ENCODE measurements at regions not wholly inside any gene's neighbourhood (a gene's known extent, or its start where the extent isn't known, plus 50 kb on each side); places are given as distances from the start of the nearest gene placed in this dataset.

DNA sequence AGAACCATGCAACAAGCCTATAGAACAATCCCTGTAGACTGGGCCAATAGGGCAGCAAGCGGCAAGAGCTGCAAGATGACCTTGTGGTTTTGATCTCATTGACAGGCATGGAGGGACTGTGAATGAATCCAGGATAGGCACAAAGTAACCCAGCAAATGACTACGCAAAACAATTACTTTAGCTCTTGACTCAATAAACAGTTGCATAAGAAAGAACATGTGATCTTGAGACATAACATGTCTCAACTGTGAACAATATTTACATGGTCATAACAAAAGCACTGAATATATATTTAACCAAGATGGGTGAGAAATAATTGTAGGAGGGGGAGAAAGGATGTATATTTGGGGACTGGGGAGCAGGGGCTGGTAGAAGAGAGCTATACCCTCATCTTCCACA is 313.7 kb upstream of the CDH5 start:
- no peak for TF ChIP-seq POLR2AphosphoS5 (IDR thresholded peaks at IDR 0.05; ENCODE audit: borderline replicate concordance, low read depth, low read length)
- no peak for TF ChIP-seq EZH2 (IDR thresholded peaks at IDR 0.05)
- no peak for TF ChIP-seq FOXP2 (optimal IDR thresholded peaks at IDR 0.05; ENCODE audit: control extremely low read depth, extremely low read length, insufficient read depth)
